ENCODE measurements at regions not wholly inside any gene's neighbourhood (a gene's known extent, or its start where the extent isn't known, plus 50 kb on each side); places are given as distances from the start of the nearest gene placed in this dataset.

DNA sequence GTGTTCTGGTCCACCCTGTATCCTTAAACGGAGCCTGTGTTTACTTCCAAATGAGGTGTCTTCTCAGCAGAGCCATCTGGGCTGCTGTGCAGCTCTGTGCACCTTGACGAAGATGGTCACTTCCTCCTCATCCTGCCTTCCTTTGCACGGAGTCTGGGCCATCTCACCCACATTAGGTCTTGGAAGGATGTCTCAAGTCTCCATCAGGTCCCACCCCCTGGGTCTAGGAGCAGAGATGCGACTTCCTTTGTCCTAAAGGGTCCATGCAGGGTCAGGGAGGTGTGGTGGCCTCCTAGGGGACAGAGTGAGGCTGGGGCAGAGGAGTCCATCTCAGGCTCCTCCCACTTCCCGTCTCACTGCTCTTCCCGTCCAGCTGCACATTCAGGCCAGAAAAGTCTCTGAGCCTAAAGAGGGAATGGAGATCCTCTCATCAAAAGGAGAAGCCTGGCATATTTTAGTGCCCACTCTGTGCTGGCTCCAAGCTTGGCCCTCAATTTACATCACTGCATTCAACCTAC lies 209.2 kb downstream of the MATN1 start:
- no peak for DNase-seq (ENCODE audit: low read depth)

DNA sequence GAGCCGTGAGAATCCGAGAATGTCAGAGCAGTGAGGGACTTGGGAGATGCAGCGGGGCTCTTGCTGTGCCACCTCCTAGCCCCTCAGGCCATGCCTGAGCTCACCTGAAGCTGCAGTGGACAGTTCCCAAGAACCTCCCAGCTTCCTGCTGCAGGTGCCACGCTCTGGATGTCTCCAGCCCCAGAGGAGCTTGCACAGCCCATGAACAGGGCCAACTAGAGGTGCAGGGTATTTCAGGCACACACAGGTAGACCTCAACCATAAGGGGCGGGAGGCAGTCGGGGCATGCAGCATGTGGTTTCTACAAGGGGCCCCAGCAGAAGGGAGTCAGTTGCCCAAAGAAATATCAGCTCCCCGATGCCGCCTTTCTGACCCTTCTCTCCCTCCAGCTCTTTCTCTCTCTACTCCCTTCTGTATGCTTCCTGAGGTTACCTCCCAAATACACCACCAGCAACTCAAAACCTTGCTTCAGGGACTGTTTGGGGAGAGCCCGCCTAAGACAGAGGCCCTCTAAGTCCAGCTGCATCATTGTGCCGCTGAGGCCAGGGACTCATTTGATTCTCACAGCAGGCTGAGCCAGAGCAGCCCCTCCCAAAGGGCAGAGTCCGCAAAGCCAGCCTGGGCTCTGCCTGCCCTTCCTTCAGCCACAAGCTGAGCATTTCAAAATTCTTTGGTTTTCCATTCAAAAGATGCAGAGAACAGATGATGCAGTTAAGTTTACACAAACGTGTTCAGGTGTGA lies 209.8 kb downstream of the MATN1 start:
- DNase-seq (ENCODE audit: low read depth) = peak; percentile 4

DNA sequence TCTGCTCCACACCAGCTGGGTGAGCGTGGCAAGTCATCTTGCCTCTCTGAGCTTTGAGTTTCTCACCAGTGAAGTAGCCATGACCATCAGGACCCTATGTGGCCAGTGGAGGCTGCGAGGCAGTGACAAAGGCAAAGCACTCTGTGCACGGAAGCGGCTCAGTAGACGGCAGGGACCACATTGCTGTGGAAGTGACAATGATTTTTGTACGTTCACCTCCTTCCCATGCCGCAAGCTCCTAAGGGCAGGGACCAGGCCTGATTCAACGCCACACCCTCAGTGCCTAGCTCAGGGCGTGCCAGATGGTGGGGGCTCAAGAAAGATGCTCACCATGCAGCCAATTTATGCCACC lies 210.5 kb downstream of the MATN1 start:
- no peak for DNase-seq (ENCODE audit: low read depth)

DNA sequence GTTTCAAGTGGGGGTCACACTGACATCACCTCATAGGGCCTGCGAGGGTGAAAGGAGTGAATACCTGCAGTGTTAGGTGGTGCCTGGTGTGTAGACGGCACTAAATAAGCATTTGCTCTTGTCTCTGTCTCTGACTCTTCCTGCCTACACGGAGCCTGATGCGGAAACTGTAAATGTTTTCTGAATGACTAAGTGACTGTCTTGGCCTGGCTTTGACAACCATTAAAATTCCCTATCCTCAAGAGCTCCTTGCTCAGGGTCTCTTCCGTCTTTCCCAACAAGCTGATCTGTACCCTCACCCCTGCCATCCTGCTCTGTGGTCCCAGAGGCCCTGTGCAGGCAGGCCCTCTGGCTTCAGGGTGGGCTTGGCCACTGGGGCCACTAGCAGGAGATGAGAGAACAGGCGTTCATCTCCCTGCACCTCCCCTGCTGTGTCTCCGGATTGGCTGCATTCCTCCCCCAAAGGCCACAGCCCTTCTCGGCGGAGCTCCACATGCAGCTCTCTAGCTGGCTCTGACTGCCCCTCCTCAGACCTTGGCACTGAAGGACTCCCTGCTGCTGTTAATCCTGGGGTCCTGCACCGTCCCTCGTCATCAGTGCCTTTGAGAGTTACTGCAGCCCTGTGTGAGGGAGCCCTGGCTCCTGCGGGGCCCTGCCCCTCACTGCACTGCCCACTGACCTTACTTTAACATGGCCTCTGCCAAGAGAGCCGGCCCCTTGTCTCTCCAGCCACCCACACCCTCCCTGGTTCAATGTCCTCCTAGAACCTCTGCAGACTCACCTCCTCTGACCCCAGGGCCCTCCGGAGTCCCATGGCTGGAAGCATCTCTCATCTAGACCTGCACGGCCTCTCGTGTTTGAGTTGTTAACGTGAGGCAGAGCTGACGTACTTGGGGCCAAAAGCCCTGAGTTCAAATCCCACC lies 211.1 kb downstream of the MATN1 start:
- DNase-seq (ENCODE audit: low read depth) = peak; percentile 36

DNA sequence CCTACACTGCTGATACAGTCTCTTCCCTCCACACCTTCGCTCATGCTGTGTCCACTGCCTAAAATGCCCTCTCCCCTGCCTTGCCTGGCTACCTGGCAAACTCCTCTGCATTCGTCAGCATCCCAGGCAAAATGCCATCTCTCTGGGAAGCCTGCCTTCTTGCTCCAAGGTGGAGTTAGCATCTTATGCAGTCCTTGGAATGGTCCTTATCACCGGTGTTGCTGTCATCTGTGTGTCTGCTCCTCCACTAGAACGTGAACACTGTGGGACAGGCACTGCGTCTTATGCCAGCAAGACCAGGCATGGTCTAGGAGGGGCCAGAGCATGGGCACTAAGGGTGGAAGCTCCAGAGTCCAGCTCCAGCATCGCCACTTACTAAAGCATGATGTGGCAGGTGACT lies 211.8 kb downstream of the MATN1 start:
- no peak for DNase-seq (ENCODE audit: low read depth)

DNA sequence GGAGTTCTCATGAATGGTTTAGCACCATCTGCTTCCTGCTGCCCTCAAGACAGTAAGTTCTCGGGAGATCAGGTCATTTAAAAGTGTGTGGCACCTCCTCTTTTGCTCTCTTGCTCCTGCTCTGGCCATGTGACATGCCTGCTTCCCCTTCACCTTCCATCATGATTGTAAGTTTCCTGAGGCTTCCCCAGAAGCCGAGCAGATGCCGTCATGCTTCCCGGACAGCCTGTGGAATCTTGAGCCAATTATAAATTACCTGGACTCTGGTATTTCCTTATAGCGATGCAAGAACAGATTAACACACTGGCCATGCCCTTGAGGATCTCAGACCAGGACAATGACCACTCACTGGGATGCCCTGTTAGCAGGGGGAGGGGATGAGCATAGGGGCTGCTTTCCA lies 212.3 kb downstream of the MATN1 start:
- DNase-seq (ENCODE audit: low read depth) = no peak

DNA sequence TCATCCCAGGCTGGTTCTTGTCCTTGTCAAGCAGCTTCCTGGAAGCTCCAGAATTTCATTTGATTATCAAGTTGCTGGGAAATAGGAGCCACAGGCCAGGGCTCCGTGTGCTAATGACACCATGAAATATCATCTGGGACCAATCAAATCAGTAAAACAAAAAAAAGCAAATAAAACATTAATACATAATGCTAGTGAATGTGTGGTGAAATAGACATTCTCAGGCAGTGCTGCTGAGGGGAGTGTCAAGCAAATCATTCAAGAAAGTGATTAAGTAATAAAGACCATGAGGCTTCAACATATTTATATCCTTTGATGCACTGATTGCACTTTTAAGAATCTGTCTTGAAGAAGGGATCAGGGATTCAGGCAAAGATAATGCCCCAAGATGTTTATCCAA lies 213.7 kb downstream of the MATN1 start:
- DNase-seq (ENCODE audit: low read depth) = no peak

DNA sequence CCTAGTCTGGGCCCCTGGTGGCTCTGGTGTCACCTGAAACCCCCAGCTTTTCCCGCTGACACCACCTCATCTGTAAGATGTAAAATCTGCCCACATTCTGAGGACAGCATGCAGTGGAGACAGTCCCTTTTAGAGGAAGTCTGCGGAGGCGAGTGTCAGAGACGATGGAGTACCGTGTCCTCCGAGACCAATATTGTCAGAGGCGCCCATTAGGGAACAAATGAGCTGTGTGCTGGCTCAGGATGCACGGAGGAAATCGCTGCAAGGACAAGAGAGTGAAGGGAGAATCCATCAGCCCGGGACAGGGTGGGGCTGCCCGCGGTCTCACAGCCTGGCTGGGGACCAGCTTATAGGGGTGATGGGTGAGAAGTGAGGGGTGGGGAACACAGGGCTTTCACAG lies 214.8 kb downstream of the MATN1 start:
- DNase-seq (ENCODE audit: low read depth) = no peak

DNA sequence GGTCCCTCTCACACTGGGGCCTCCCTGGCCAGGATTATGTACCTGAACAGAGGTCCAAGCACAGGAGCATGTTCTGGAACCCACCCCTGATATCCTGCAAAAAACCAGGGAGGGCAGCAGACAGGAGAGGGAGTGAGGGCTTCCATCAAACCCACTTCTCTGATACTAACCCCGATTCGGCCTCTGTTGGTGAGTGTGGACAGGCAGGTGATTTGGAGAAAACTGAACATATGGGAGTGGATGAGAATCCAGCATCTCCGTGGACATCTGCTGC lies 215.3 kb downstream of the MATN1 start:
- DNase-seq (ENCODE audit: low read depth) = no peak

DNA sequence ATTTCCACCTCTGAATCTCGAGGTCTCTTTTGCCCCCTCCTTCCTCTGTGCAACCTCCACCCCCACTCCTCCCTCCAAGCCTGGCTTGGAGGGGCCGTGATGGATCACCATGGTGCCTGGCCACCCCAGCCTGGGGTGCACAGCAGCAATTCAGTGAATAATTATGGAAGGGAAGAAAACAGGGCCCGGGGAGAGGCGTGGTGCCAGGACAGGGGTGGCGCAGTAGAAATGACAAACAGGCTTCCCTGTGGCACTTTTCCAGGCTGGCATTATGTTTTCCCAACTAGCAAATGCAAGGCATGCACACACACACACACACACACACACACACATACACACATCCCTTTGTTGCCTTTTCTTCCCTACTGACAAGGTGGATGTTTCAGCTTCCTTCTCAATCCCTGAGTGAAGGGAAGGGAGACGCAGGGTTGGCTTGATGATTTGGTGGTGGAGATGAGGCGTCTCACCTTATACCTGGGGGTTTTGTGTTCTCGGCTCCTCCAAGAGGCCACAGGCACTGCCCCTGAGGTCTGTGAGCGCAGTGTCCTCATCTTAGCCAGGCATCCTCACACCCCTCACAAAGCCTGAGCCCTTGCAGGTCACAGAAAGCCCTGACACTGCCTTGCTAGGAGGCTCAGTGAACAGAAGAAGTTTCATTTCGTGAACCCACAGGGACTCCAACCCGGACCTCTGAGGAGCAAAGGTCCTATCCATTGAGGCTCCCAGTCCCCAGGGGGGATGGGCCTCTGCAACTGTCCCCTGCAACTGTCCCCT lies 215.8 kb downstream of the MATN1 start:
- DNase-seq (ENCODE audit: low read depth) = no peak

DNA sequence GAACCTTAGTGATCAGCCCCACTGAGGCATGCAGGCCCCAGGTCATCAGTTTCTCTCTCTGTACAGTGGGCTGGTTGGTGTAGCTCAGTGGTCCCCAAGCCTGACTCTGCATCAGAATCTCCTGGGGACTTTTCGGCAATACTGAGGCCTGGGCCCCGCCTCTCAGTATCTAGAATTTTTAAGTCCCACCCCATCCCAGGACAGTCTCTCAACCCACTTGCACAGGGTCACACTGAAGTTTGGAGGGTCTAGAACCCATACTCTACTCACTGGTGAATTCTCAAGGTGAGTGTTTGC lies 216.4 kb downstream of the MATN1 start:
- DNase-seq (ENCODE audit: low read depth) = no peak

DNA sequence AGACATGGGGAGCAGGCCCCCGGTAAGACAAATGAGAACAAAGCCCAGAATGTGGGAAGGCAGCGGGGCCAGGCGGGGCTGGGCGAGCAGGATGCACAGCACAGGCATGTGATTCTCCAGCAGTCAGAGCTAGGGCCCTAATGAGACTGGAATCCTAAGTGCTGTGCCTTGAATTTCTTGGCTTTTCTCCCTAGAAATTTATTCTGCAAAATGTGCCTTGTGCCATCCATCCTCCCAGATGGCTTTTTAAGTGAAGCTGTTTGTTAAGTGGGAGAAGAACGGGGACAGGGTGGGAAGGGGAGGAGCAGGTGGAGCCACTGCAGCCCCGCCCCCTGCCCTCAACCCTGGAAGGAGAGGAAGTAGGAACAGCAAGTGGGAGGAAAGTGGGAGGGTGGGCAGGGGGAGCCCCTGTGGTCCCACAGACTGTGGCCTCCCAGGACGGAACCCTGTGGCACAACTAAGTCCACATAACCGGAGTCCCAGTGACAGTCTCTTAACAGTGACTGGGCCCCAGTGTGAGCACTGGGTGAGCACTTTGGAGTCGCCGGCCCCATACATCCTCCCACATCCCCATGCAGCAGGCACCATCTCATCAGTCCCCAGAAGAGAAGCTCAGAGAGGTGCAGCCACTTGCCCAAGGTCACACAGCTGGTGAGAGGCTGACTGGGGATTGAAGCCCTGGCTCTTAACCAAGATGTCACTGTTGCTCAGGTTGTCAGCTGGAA lies 216.9 kb downstream of the MATN1 start:
- DNase-seq (ENCODE audit: low read depth) = no peak

DNA sequence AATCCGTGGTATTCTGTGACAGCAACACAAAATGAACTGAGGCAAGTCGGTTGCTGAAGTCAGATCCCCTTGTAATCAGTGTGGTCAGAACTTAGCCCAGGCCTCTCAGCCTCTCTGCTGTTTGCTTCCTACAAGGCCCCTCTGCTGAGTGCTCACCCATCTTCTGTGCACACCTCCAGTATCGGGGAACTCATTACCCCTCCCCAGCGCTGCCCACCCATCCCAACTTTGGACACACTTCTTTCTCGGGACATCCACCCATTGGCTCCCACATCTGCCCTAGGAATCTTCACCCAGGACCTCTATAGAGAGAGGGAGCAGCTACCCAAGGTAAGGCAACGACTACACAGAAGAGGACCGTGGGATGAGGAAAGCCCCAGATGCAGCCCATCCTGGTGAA lies 217.5 kb downstream of the MATN1 start:
- no peak for DNase-seq (ENCODE audit: low read depth)

DNA sequence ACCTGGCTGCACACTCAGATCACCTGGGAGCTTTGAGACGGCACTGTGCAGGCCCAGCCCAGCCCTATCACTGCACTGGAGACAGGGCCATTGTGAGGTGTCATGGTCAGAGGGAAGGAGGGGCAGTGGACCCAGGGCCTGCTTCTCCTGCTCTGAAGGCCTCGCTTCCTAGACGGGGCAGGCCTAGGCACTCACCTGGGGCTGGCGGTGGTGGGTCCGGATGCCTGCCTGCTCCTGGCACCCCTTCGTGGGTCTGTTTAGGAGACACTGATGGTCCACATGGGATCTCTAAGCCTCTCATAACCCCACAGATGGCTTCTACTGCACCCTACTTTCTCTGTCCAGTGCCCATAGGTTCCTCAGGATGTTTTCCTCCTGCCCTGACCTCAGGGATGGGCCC lies 230.9 kb downstream of the MATN1 start:
- DNase-seq (ENCODE audit: low read depth) = no peak

DNA sequence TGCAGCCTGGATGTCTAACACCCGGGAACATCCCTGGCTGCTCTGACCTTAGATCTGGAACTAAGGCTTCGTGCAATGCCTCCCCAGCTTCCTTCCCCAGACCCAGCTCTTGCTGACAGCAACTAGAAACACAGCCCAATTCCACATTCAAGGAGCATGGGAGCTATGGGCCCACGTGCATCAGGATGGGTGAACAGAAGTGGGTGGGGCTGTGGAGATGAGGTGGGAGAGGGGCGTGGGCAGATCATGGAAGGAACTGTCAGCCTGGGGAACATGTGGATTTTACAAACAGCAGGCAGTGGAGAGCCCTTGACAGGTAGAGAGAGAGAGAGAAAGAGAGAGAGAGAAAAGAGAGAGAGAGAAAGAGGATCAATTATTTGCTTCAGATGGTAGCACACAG lies 231.6 kb downstream of the MATN1 start:
- no peak for DNase-seq (ENCODE audit: low read depth)

DNA sequence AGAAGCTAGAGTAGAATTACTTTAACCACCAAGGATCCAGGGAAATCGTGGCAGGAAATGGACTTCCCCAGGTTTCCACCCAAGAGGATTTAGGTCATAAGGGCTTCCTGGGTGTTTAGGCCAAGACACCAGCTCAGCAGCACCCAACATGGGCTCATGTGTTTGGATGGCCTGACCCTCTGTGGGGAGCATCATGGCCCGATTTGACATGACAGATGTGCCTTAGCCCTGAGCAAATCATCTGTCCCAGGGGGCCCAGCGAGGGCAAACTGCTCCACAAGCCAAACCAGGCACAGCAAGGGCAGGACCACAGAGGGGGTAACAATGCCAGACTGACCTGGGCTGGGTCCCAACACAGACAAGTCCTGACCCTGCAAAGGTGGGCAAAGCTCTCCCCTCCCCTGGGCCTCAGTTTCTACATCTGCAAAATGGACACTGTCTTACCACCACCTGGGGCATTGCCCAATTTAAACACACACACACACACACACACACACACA lies 232.8 kb downstream of the MATN1 start:
- no peak for DNase-seq (ENCODE audit: low read depth)

DNA sequence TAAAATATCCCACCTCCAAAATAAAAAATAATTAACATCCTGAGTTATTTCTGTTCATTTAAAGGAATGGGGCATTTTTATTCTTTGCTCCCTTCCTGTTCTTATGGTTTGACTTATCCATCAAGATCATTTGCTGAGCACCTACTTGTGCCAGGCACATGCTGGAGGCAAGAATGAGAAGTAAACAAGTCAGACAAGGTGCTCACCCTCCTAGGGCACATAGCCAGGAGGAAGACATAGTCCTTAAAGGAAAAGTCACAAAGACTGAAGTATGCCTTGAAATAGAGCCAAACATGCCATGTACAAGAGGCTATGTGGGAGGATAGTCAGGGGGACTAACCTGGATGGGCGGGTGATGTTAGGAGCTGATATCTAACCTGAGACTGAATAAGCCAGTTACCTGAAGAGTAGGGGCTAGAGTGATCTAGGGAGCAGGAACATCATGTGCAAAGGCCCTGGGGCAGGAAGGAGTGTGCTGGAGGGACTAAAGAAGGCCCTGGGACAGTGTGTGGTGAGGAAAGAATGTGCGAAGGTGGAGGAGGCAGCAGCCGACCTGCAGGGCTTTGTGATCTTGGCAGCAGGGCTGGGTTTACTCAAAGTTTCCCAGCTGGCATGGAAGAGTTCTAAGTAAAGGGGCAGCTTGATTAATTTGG lies 233.5 kb downstream of the MATN1 start:
- peak; percentile 2 for DNase-seq (ENCODE audit: low read depth)

DNA sequence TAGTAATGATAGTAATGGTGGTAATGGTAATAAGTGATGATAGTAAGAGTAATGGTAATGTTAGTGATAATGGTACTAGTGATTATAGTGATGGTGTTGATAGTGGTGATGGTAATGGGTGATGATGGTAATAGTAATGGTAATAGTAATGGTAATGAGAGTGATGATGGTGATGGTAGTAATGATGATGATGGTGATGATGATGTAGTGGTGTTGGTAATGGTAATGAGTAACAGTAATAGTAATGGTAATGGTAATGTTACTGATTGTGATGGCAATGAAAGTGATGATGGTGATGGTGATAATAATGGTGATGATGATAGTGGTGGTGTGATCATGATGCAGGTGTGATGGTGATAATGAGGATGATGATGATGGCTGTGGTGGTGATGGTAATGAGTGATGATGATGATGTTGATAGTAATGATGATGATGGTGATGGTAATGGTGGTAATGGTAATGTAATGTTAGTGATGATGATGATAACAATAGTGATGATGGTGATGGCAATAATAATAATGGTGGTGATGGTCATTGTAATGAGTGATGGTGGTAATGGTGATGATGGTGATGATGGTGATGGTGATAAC lies 235.0 kb downstream of the MATN1 start:
- DNase-seq (ENCODE audit: low read depth) = no peak

DNA sequence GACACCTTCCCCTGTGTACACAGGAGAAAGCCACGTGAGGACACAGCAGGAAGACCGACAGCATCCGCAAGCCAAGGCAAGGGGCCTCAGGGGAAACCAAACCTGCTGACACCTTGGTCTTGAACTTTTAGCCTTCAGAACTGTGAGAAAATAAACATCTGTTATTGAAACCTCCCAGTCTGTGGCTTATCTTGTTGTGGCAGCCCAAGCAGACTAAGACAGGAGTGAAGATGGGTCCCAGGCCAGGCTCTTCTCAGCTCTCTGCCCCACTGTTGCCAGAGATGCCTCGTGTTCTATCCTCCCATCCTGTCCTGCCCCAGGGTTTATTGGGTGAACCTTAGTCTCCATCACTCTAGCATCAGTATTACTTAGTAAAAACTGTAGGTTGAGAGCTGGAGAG lies 236.3 kb downstream of the MATN1 start:
- no peak for DNase-seq (ENCODE audit: low read depth)

DNA sequence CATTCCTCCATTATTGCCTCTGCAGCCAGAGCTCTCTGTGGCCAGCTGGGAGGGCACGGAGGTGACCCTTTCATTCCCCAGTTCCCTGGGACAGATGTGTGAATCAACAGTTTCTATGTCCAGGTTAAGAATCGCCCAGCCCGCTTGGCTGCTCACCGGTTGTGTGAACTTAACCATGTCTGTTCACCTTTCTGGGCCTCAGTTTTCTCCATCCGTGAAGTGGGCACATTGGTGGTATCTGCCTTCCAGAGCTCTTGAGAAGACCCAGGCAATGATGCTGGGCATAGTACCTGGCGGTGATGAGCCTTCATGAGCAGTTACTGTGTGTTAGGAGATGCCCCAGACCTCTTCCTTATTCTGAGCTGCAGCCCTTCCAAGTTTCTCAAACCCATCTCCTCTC lies 238.3 kb downstream of the MATN1 start:
- no peak for DNase-seq (ENCODE audit: low read depth)

DNA sequence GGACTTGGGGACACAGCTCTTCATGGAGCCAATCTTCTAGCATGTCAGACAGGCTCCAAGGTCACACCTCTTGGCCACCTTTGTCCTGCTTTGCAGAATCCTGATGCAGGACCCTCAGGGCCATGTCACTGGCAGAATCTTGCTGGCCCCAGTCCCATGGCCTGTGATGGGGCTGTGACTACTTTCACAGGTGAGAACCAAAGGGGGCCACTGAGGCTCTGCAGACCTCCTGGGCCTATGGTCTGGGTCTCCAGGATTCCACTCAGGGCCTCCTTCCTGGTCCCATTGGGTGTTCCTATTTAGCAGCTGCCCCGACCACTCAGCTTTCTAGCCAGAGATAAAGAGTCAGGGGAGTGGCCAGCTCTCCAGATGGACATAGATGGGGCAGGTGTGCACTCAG lies 238.7 kb downstream of the MATN1 start:
- DNase-seq (ENCODE audit: low read depth) = no peak

Measured in renal cortical epithelial cell (primary cell).